ENCODE measurements at regions not wholly inside any gene's neighbourhood (a gene's known extent, or its start where the extent isn't known, plus 50 kb on each side); places are given as distances from the start of the nearest gene placed in this dataset.

DNA sequence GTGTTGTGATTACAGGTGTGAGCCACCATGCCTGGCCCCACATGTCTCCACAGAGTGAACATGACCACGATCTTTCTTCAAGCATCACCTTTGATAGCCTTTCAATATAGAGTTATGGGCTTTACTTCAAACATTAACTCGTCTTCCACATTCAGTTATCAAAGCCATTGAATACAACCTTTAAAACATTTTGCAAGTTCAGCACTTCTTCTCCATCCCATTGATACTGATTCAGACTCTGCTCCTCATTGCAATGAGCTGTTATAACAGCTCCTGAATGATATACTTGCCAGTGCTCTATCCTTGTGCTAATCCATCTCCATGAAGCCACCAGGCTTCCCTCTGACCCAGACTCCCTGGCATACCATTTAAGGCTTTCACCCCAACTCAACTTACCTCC lies 223.5 kb upstream of the EEA1 start:
- no CpG with 5 or more reads among the region's 2 CpGs for WGBS (ENCODE audit: extremely low coverage, insufficient coverage, insufficient read length)
- H3K4me3 ChIP-seq (ENCODE audit: low read depth, low read length) = no peak overlapping the region
- H3K9ac ChIP-seq (ENCODE audit: low read length) = no peak overlapping the region

DNA sequence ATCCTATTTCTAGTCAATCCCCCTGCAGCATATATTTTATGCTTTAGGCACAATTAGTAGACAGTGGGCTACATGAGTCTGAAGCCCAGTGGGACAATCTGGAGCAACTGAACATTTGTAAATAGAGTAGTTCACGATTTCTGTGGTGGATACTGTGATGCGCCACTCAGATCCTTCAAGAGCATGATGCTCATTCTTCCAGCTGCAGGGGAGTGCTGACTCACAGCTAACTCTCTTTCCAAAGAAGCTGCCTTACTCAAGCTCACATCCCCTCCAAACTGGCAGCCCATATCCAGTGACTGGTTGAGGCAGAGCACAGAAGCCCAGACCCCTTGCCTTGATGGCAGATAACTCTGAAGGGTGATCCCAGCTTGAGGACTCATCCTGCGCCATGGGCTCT lies 224.2 kb upstream of the EEA1 start:
- Histone ChIP-seq H4K8ac (ENCODE audit: low read depth, low read length) (no peak overlapping the region), H4K91ac (ENCODE audit: low read depth, low read length) (no peak overlapping the region), H3K4me2 (ENCODE audit: low read length) (no peak overlapping the region), H3K14ac (ENCODE audit: low read length) (no peak overlapping the region), H2AFZ (ENCODE audit: insufficient read depth, low read length, poor library complexity) (no peak overlapping the region), H3K9me3 (ENCODE audit: insufficient read depth, low read depth, low read length) (no peaks in the 10 kb centered on the region), H2BK120ac (ENCODE audit: insufficient read depth, low read length, poor library complexity) (no peak overlapping the region), H3K27me3 (ENCODE audit: insufficient read depth, low read length) (no peaks in the 10 kb centered on the region), H2AK5ac (ENCODE audit: low read length) (no peak overlapping the region), H4K12ac (ENCODE audit: low read depth, low read length) (no peak overlapping the region), H3K18ac (ENCODE audit: low read length) (no peak overlapping the region), H2BK12ac (ENCODE audit: low read length) (no peak overlapping the region), H3K23ac (ENCODE audit: low read length) (no peak overlapping the region), H3K79me1 (ENCODE audit: low read length) (no peaks in the 10 kb centered on the region), H3K4me1 (ENCODE audit: control insufficient read depth in 1 of 2, insufficient read depth in 2 of 2, low read length in 2 of 2) (peaks cover 0 to 2% of the 10 kb centered on the region in 2 experiments), H2BK5ac (ENCODE audit: low read depth, low read length, poor library complexity) (no peak overlapping the region), H3K4ac (ENCODE audit: low read depth, low read length) (no peak overlapping the region), H3K9ac (ENCODE audit: low read length) (no peak overlapping the region), H3K4me3 (ENCODE audit: low read depth, low read length) (no peak overlapping the region), H3K79me2 (ENCODE audit: control insufficient read depth, insufficient read depth, low read length, poor library complexity) (no peaks in the 10 kb centered on the region), H3K27ac (ENCODE audit: low read depth, low read length) (no peak overlapping the region), H3K36me3 (ENCODE audit: control insufficient read depth in 1 of 2, insufficient read depth in 2 of 2, low read length in 2 of 2) (no peaks in the 10 kb centered on the region)
- no peak for DNase-seq
- WGBS (ENCODE audit: extremely low coverage, insufficient coverage, insufficient read length) = no CpG with 5 or more reads among the region's 3 CpGs

More for the DNA sequence above, 223.5 kb upstream of the EEA1 start:
- no peak overlapping the region for H2BK5ac ChIP-seq (ENCODE audit: low read depth, low read length, poor library complexity)
- no peak overlapping the region for H2BK12ac ChIP-seq (ENCODE audit: low read length)
- H3K79me1 ChIP-seq (ENCODE audit: low read length) = no peaks in the 10 kb centered on the region
- no peak overlapping the region for H2BK120ac ChIP-seq (ENCODE audit: insufficient read depth, low read length, poor library complexity)
- H3K36me3 ChIP-seq (ENCODE audit: control insufficient read depth in 1 of 2, insufficient read depth in 2 of 2, low read length in 2 of 2) = no peaks in the 10 kb centered on the region
- no peak overlapping the region for H4K91ac ChIP-seq (ENCODE audit: low read depth, low read length)
- H3K9me3 ChIP-seq (ENCODE audit: insufficient read depth, low read depth, low read length) = no peaks in the 10 kb centered on the region
- H2AFZ ChIP-seq (ENCODE audit: insufficient read depth, low read length, poor library complexity) = no peak overlapping the region
- no peak overlapping the region for H4K12ac ChIP-seq (ENCODE audit: low read depth, low read length)
- no peak overlapping the region for H3K27ac ChIP-seq (ENCODE audit: low read depth, low read length)
- no peak for DNase-seq
- H3K14ac ChIP-seq (ENCODE audit: low read length) = no peak overlapping the region
- no peak overlapping the region for H2AK5ac ChIP-seq (ENCODE audit: low read length)
- no peak overlapping the region for H3K18ac ChIP-seq (ENCODE audit: low read length)
- no peak overlapping the region for H3K4me2 ChIP-seq (ENCODE audit: low read length)
- no peak overlapping the region for H4K8ac ChIP-seq (ENCODE audit: low read depth, low read length)
- H3K23ac ChIP-seq (ENCODE audit: low read length) = no peak overlapping the region
- H3K4me1 ChIP-seq (ENCODE audit: control insufficient read depth in 1 of 2, insufficient read depth in 2 of 2, low read length in 2 of 2) = peaks cover 0 to 2% of the 10 kb centered on the region in 2 experiments
- H3K27me3 ChIP-seq (ENCODE audit: insufficient read depth, low read length) = no peaks in the 10 kb centered on the region
- no peak overlapping the region for H3K4ac ChIP-seq (ENCODE audit: low read depth, low read length)
- no peaks in the 10 kb centered on the region for H3K79me2 ChIP-seq (ENCODE audit: control insufficient read depth, insufficient read depth, low read length, poor library complexity)

DNA sequence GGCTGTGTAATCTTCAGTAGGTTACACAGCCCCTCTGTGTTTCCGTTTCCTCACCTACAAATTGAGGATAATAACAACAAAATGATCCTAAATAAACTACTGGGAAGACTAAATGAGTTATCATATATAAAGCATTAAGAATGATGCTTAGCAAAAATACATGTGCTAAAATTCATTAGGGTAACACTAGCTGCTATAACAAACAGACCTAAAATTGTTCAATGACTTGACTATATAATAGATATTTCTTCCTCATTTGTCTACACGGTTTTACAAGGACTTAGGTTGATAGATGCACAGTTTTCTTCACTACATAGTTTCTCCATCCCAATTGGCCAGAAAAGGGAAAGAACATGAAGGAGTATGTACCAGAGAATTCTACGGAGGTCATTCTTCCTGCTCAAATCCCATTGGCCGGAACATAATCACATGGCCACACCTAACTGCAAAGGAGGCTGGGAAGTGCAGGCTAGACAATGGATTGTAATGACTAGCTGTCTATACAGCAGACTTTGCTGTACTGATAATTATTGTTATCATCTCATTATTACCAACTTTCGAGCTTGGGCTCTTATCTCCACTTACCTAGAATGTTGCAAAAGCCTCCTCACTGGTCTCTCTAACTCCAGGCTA lies 223.5 kb upstream of the NUDT4 start:
- Histone ChIP-seq H3K4me3 (ENCODE audit: low read depth, low read length) (no peak overlapping the region), H3K36me3 (ENCODE audit: control insufficient read depth in 1 of 2, insufficient read depth in 2 of 2, low read length in 2 of 2) (no peaks in the 10 kb centered on the region), H3K4me2 (ENCODE audit: low read length) (no peak overlapping the region), H4K12ac (ENCODE audit: low read depth, low read length) (no peak overlapping the region), H3K14ac (ENCODE audit: low read length) (no peak overlapping the region), H4K8ac (ENCODE audit: low read depth, low read length) (no peak overlapping the region), H3K18ac (ENCODE audit: low read length) (no peak overlapping the region), H2AFZ (ENCODE audit: insufficient read depth, low read length, poor library complexity) (no peak overlapping the region), H3K79me1 (ENCODE audit: low read length) (no peaks in the 10 kb centered on the region), H3K9ac (ENCODE audit: low read length) (no peak overlapping the region), H3K4me1 (ENCODE audit: control insufficient read depth in 1 of 2, insufficient read depth in 2 of 2, low read length in 2 of 2) (peaks cover 0 to under 1% of the 10 kb centered on the region in 2 experiments), H3K79me2 (ENCODE audit: control insufficient read depth, insufficient read depth, low read length, poor library complexity) (no peaks in the 10 kb centered on the region), H2BK12ac (ENCODE audit: low read length) (no peak overlapping the region), H4K91ac (ENCODE audit: low read depth, low read length) (no peak overlapping the region), H3K23ac (ENCODE audit: low read length) (no peak overlapping the region), H2BK120ac (ENCODE audit: insufficient read depth, low read length, poor library complexity) (no peak overlapping the region), H2AK5ac (ENCODE audit: low read length) (no peak overlapping the region), H3K4ac (ENCODE audit: low read depth, low read length) (no peak overlapping the region), H3K27ac (ENCODE audit: low read depth, low read length) (no peak overlapping the region), H2BK5ac (ENCODE audit: low read depth, low read length, poor library complexity) (no peak overlapping the region), H3K27me3 (ENCODE audit: insufficient read depth, low read length) (no peaks in the 10 kb centered on the region), H3K9me3 (ENCODE audit: insufficient read depth, low read depth, low read length) (no peaks in the 10 kb centered on the region)
- peak in 1 of 2 donors; percentile 17 for DNase-seq
- WGBS (ENCODE audit: extremely low coverage, insufficient coverage, insufficient read length) = no CpG with 5 or more reads among the region's 5 CpGs

DNA sequence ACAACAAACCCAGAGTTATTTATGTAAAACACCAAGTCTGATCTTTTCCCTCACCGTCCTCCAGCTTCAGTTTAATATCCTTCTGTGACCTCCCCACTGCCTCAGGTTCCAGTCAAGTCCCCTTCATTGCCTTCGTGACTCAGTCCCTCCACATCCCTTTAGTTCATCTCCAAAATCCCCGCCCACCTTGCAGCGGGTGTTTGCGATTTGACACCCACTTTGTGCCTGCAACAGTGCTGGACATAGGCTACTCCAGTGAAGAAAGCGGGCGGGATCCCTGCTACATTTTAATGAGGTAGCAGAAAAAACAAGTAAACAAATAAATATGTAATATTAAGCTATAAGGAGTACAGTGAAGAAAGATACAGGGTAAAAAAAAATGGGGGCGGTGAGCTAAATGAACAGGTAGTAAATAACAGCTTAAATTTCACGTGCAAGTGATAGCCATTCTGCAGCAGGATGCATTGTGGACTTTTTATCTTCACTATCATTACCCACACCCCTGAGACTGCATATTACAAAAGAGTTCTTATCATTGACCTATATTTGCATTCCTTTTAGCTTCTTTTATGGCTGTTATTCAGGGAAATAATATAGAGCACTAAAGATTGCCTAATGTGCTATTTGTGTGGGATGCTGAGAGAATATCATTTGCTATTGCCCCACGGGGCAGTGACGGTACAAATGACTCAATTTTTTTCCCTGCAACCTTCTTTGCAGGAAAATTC lies 222.8 kb upstream of the NUDT4 start:
- no peak overlapping the region for H2BK120ac ChIP-seq (ENCODE audit: insufficient read depth, low read length, poor library complexity)
- no peak overlapping the region for H3K4ac ChIP-seq (ENCODE audit: low read depth, low read length)
- H3K18ac ChIP-seq (ENCODE audit: low read length) = no peak overlapping the region
- no peaks in the 10 kb centered on the region for H3K79me1 ChIP-seq (ENCODE audit: low read length)
- no peaks in the 10 kb centered on the region for H3K27me3 ChIP-seq (ENCODE audit: insufficient read depth, low read length)
- WGBS (ENCODE audit: extremely low coverage, insufficient coverage, insufficient read length) = no CpG with 5 or more reads among the region's 11 CpGs
- H3K9ac ChIP-seq (ENCODE audit: low read length) = no peak overlapping the region
- no peak overlapping the region for H2AK5ac ChIP-seq (ENCODE audit: low read length)
- no peak overlapping the region for H2BK5ac ChIP-seq (ENCODE audit: low read depth, low read length, poor library complexity)
- no peak overlapping the region for H3K4me2 ChIP-seq (ENCODE audit: low read length)
- H3K4me1 ChIP-seq (ENCODE audit: control insufficient read depth in 1 of 2, insufficient read depth in 2 of 2, low read length in 2 of 2) = no peaks in the 10 kb centered on the region
- H3K14ac ChIP-seq (ENCODE audit: low read length) = no peak overlapping the region
- no peak overlapping the region for H2AFZ ChIP-seq (ENCODE audit: insufficient read depth, low read length, poor library complexity)
- peak in 1 of 2 donors; percentile 62 for DNase-seq
- no peak overlapping the region for H4K8ac ChIP-seq (ENCODE audit: low read depth, low read length)
- no peaks in the 10 kb centered on the region for H3K9me3 ChIP-seq (ENCODE audit: insufficient read depth, low read depth, low read length)
- H4K91ac ChIP-seq (ENCODE audit: low read depth, low read length) = no peak overlapping the region
- H4K12ac ChIP-seq (ENCODE audit: low read depth, low read length) = no peak overlapping the region
- no peaks in the 10 kb centered on the region for H3K79me2 ChIP-seq (ENCODE audit: control insufficient read depth, insufficient read depth, low read length, poor library complexity)
- no peak overlapping the region for H3K23ac ChIP-seq (ENCODE audit: low read length)
- no peak overlapping the region for H3K27ac ChIP-seq (ENCODE audit: low read depth, low read length)
- no peaks in the 10 kb centered on the region for H3K36me3 ChIP-seq (ENCODE audit: control insufficient read depth in 1 of 2, insufficient read depth in 2 of 2, low read length in 2 of 2)
- no peak overlapping the region for H3K4me3 ChIP-seq (ENCODE audit: low read depth, low read length)
- no peak overlapping the region for H2BK12ac ChIP-seq (ENCODE audit: low read length)
